RKO (cell line): ENCODE measurements at regions not wholly inside any gene's neighbourhood (a gene's known extent, or its start where the extent isn't known, plus 50 kb on each side); places are given as distances from the start of the nearest gene placed in this dataset.
A peak's percentile ranks its signal among the peaks of the same experiment; 100 is the strongest.
"Not testable (repeated sequence)": the region's sequence is repeated elsewhere in the genome, so short reads cannot be mapped to it uniquely, and the experiment has no call there.

Experiments used
- DNase-seq: peaks from one replicate; pipeline ENCODE4 v3.0.0-alpha.2; 2016; ENCODE audit warnings: low spot score

DNA sequence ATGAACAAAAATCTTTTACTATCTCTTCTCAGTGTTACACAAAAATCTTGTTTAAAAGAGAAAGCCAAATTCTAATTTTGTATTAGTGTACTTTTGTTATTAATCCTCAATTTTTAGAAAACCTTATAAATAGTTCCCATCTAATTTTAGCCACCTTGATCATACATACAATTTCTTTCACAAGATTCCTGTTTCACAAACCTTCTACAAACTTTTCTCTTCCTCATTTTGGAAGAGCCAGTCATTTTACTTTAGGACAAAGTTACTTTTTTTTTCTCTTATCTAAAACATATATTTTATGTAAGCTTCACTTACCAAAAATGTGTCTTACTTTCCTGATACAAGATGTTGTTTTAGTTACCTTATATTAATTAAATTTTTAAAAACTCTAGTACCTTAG is 161.3 kb downstream of the YIPF5 start:
- DNase-seq, result no peak

DNA sequence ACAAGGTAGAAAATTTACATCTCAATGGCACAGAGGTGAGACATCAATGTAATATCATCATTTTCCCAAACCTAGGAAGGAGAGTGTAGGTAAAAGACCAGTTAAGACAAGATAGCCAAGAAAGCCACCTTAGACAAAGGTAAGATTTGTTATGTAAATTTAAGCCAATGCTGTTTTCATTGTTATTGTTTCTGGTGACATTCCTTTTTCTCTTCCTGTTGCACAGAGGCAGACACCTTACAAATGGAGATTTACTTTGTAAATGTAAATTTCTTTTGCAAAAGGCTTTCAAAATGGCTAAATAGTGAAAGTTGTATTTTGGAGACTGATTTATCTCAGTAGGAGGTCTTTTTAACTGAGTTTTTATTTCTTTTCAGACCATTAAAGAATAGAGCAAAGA is 159.1 kb downstream of the YIPF5 start:
- no peak for DNase-seq

- no peak for DNase-seq
Measured at GRCh38 chr5:144013816-144014215, 156.6 kb downstream of the YIPF5 start.

GRCh38 chr5:144015961-144016360 is 154.5 kb downstream of the YIPF5 start:
- DNase-seq, result no peak

- no peak for DNase-seq
Measured at GRCh38 chr5:144017119-144017518, 153.3 kb downstream of the YIPF5 start.

DNA sequence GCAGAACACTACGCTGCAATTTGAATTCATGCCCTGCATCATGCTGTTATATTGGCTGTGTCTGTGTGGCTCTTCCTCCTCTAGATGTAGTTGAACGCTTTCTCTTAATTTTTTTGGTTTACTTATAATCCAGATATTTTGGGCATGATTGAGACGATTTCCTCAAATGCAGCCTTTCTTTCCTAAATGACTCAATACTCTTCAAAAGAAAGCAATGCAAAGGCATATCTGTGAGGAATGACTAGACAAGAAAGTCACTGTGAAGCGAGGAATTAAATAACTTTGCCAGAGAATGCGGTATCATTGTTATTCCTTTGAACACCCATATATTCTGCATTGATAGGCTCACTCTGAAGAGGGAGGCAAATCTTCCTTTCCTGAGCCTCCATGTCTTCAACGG is 152.8 kb downstream of the YIPF5 start:
- no peak for DNase-seq

GRCh38 chr5:144024090-144024489 is 146.4 kb downstream of the YIPF5 start:
- DNase-seq, result no peak

DNA sequence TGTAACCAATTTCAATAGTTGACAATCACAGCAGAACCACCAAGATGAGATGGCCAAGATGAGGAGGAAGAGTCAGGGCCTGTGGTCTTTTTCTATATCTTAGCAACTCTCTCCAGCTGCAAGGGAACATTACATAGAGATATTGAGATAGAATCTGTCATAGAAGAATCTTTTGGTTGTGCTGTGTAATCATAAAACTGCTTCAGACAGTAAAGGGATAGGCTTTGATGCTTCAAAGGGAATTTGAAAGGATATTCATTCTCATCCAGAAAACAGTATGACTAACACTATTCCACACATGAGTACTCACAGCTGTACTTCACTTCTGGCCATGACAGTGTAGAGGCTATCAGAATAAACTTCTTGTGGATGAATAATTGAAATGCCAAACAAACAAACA is 145.9 kb downstream of the YIPF5 start:
- no peak for DNase-seq

DNA sequence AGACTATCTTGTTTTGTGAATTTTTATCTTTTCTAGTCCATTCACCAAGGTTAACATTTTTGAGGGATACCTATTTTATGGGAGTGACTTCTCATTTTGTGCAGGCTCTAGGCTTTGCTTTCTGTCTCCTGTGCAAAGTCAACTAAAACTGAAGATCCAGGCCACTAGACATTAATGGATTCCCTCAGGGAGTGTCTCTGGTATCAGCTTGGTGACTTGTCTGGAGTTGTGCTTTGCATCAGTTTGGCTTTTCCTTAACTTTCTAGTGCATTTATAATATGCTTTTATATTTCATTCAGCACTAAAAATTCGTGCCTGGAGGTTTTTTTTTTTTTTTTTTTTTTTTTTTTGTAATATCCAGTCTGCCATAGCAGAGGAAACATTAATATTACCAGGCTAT is 144.2 kb downstream of the YIPF5 start:
- DNase-seq, result no peak

- no peak for DNase-seq
Measured at GRCh38 chr5:144028058-144028457, 142.4 kb downstream of the YIPF5 start.

DNA sequence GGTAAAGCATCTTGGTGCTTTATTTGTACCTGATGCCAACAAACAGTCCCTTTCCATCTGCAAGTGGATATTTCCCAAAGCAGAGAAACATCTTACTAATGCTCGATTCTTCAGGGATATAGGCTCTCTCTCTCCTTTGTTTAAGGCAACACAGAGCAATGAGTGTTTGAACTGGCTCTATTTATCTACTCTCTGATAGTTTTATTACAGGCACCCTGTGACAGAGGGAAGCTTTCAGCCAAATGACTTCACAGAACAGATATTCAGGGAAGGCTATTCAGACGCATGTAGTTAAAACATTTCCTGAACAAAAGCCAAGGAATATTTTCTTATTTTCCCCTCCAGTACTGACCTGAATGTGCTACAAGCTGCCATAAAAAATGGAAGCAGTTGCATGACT is 141.8 kb downstream of the YIPF5 start:
- no peak for DNase-seq

DNA sequence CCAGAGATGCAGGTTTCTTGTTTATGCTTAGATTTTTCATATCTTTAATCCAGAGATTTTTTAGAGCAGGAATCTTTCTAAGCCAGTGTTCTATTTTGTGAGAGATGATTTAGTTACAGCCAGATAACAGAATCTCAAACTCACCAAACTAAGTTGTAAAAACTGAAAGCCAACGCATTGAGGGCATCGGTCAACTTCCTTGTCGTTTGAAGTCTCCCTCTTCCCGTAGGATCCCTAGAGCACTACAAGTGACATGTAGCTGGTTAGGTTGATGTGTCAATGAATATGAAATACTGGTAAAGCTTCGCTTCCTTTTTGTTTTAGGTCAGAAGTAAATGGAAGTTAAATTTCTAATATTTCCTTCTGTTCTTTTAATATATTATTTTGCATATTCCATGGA is 139.6 kb downstream of the YIPF5 start:
- DNase-seq, result no peak

DNA sequence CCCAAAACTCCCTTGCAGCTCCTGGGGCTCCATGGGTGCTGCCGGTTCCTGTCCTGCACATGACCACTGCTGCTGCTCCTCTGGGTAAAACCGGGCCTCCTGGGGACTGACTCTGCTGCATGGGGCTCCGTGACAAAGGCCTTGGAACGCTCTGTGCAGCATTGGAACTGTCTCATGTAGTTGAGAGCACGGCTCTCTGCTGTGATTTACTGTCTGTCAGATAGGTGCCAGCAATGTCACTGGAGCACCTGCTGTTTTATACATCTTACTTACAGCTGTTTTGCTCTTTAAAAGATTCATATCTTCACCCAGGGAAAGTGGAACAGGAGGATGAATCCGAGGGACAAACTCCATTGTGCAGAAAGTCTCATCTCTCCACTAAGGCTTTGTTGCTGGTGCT is 138.1 kb downstream of the YIPF5 start:
- DNase-seq, result no peak

DNA sequence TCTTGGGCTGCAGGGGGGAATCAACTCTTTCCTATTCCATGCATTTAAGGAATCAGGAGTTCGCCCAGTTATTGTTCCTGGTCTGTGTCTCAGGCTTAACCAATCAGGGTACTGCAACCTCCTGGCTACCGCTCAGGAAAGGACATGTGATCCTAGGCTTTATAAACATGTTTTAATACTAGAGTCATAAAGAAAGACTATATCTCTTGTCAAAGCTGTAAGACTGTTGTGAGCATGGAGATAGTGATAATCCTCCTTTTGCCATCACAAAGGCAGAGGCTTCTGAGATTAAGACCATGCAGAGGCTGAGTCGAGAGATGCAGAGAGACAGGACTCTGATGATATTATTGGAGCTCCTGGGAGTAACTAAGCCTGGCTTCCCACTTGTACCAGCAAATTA is 137.0 kb downstream of the YIPF5 start:
- DNase-seq, result no peak

- no peak for DNase-seq
Measured at GRCh38 chr5:144035046-144035740, 135.3 kb downstream of the YIPF5 start.

- no peak for DNase-seq
Measured at GRCh38 chr5:144036476-144036875, 134.0 kb downstream of the YIPF5 start.

DNA sequence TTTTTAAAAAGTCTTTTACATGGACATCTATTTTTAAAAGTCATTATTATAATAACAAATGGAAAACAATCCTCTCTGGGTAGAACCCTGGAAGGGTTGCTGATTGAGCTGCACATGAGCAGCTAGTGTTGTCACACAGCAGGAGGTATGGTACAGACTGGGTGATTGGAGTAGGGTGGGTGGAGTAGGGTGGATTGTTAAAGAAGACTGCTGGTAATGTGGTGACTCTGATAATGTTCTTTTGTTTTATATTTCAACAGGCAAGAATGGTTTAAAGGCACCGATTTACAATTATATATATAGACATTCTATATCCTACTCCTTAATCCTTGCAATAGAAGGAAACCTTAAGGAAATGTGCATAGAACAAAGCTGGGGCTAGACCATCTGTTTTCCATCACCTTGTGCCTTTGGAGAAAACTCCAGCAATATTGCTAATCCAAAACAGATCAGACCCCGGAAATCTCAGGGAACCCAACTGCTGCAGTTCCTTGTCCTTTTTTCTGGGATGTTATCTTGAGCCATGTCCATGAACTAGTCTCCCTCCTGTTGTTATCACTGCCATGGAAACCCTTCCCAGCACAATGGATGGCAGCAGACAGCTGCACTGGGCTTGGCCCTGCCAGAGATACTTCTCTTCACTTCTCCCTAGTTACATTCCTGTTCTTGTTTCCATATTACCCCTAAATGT is 129.7 kb downstream of the YIPF5 start:
- DNase-seq, result no peak

DNA sequence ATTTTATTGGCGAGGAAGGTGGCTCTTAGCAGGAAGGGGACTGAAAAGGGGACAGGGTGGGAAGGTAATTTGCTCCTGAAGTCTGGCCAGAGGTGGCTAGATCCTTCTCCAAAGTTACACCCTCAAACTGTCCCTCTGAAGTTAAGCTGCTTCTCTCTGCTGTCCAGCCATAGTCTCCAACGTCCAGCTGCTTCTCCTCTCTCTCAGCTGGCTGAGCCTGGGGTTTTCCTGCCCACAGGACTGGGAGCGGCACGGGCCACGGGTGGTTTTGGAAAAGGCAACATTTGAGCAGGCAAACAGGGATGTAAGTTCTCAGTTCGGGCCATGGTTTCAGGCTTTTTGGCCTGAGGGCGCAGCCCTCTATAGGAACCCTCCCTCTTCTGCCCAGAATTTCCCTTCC is 128.3 kb downstream of the YIPF5 start:
- no peak for DNase-seq

GRCh38 chr5:144048259-144048856 is 122.1 kb downstream of the YIPF5 start:
- DNase-seq, result no peak

GRCh38 chr5:144055391-144055790 is 115.1 kb downstream of the YIPF5 start:
- DNase-seq, result not testable (repeated sequence)

DNA sequence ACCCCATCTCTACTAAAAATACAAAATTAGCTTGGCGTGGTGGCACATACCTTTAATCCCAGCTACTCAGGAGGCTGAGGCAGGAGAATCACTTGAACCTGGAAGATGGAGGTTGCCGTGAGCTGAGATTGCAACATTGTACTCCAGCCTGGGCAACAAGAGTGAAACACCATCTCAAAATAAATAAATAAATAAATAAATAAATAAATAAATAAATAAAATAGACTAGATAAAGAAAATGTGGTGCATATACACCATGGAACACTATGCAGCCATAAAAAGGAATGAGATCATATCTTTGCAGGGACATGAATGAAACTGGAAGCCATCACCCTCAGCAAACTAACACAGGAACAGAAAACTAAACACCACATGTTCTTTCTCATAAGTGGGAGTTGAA is 110.4 kb downstream of the YIPF5 start:
- DNase-seq, result not testable (repeated sequence)

DNA sequence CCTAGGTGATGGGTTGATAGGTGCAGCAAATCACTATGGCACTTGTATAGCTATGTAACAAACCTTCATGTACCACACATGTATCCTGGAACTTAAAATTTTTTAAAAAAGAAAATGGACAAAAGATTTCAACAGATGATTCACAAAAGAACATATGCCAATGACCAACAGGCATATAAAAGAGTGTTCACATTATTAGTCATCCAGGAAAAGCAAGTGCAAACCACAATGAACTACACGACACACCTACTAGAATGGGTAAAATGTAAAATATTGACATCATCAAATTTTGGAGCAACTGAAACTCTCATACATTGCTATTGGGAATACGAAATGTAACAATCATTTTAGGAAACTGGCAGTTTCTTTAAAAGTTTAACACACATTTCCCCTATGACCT is 109.9 kb downstream of the YIPF5 start:
- peak; percentile 26 for DNase-seq

DNA sequence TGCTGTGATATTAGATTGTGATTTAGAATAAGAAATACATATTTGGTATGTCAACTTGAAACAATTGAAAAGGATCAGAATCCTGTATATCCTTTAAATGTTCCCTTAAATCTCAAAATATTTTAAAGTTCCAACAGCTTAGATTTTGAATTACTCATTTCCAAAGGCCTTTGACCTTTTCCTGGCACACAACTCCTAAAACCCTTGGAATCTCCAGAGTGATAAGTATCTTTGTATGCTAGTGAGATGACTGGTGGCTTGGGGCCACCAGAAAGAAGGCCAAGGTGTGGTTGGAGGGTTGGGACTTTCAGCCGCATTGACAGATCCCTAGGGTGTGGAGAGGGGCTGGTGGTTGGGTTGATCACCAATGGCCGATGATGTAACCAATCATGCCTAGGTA is 104.7 kb downstream of the YIPF5 start:
- DNase-seq, result no peak

DNA sequence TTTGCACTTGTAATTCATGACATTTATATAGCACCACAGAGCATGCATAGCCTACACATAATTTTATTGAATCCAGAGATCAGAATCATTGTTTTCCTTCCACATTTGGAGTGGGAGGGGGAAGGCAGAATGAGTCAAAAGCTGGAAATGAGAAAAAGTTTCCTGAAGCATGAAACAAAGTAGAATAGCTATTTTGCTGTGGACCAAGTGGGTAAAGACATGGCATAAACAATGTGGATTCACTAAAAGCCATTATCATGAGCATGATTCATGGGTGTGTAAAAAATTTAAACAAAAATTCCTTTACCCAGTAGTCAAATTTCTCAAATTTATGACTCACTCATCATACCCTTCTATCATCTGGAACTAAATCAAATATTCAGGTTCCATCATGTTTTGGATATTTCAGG is 97.9 kb downstream of the YIPF5 start:
- no peak for DNase-seq
